ENCODE measurements at regions not wholly inside any gene's neighbourhood (a gene's known extent, or its start where the extent isn't known, plus 50 kb on each side); places are given as distances from the start of the nearest gene placed in this dataset.
"Not testable (repeated sequence)": the region's sequence is repeated elsewhere in the genome, so short reads cannot be mapped to it uniquely, and the experiment has no call there.

GRCh38 chr15:30730633-30731032, 104.7 kb downstream of the ARHGAP11B start:
- TF ChIP-seq, protein P1, sequence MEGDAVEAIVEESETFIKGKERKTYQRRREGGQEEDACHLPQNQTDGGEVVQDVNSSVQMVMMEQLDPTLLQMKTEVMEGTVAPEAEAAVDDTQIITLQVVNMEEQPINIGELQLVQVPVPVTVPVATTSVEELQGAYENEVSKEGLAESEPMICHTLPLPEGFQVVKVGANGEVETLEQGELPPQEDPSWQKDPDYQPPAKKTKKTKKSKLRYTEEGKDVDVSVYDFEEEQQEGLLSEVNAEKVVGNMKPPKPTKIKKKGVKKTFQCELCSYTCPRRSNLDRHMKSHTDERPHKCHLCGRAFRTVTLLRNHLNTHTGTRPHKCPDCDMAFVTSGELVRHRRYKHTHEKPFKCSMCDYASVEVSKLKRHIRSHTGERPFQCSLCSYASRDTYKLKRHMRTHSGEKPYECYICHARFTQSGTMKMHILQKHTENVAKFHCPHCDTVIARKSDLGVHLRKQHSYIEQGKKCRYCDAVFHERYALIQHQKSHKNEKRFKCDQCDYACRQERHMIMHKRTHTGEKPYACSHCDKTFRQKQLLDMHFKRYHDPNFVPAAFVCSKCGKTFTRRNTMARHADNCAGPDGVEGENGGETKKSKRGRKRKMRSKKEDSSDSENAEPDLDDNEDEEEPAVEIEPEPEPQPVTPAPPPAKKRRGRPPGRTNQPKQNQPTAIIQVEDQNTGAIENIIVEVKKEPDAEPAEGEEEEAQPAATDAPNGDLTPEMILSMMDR (IDR thresholded peaks at IDR 0.05; ENCODE audit: insufficient read depth, low read depth, low read length), result not testable (repeated sequence)
- TF ChIP-seq EZH2 (IDR thresholded peaks at IDR 0.05; ENCODE audit: insufficient read depth, low read length), result not testable (repeated sequence)
